ENCODE measurements at regions not wholly inside any gene's neighbourhood (a gene's known extent, or its start where the extent isn't known, plus 50 kb on each side); places are given as distances from the start of the nearest gene placed in this dataset.

DNA sequence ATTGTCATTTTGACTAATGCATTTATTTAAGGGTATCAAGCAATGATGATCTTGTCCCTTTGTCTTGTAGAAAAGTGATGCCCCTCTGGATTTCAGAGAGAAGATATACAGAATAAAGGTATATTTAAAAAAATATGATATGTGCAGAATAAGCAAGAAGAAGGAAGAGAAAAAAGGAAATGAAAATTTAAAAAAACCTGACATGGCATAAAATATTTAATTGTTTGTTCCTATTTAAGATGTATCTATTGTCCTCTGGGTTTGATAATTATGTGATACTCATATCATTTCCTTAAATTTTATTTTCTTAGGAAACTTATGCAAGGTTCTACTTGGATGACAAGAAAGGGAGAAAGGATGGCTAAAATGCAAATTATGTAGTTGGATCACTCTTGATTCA is 983.7 kb upstream of the CDH6 start:
- Histone ChIP-seq H3K4me1 (ENCODE audit: insufficient read depth) (no peaks in the 10 kb centered on the region), H4K20me1 (replicated peaks; ENCODE audit: insufficient read depth) (no peaks in the 10 kb centered on the region), H3K4me3 (no peak overlapping the region), H3K36me3 (ENCODE audit: insufficient read depth) (no peaks in the 10 kb centered on the region; the same call in 1 of the 2 replicates), H3K27me3 (ENCODE audit: insufficient read depth) (no peaks in the 10 kb centered on the region), H3K79me2 (replicated peaks; ENCODE audit: insufficient read depth) (no peaks in the 10 kb centered on the region), H3K27ac (ENCODE audit: low read depth) (no peak overlapping the region), H3K9me2 (ENCODE audit: insufficient read depth) (no peaks in the 10 kb centered on the region), H2AFZ (no peak overlapping the region), H3F3A (replicated peaks; ENCODE audit: low read depth) (no peaks in the 10 kb centered on the region), H3K4me2 (no peak overlapping the region)
- Mint-ChIP-seq H3K27me3 (ENCODE audit: insufficient read depth, low read depth, poor library complexity) (no peaks in the 10 kb centered on the region), H3K4me1 (no peaks in the 10 kb centered on the region), H3K27ac (no peak overlapping the region), H3K36me3 (ENCODE audit: low read depth) (peaks cover 5% of the 10 kb centered on the region; the same call in 2 of the 3 replicates), H3K4me3 (no peak overlapping the region), H3K9me3 (peaks cover 23% of the 10 kb centered on the region)
- TF ChIP-seq JUNB (IDR thresholded peaks at IDR 0.05; ENCODE audit: unreplicated experiment) (no peak), CREB1 (CRISPR knock-in tag; IDR thresholded peaks at IDR 0.05; ENCODE audit: low read depth) (no peak)
- TF ChIP-seq, protein P1, sequence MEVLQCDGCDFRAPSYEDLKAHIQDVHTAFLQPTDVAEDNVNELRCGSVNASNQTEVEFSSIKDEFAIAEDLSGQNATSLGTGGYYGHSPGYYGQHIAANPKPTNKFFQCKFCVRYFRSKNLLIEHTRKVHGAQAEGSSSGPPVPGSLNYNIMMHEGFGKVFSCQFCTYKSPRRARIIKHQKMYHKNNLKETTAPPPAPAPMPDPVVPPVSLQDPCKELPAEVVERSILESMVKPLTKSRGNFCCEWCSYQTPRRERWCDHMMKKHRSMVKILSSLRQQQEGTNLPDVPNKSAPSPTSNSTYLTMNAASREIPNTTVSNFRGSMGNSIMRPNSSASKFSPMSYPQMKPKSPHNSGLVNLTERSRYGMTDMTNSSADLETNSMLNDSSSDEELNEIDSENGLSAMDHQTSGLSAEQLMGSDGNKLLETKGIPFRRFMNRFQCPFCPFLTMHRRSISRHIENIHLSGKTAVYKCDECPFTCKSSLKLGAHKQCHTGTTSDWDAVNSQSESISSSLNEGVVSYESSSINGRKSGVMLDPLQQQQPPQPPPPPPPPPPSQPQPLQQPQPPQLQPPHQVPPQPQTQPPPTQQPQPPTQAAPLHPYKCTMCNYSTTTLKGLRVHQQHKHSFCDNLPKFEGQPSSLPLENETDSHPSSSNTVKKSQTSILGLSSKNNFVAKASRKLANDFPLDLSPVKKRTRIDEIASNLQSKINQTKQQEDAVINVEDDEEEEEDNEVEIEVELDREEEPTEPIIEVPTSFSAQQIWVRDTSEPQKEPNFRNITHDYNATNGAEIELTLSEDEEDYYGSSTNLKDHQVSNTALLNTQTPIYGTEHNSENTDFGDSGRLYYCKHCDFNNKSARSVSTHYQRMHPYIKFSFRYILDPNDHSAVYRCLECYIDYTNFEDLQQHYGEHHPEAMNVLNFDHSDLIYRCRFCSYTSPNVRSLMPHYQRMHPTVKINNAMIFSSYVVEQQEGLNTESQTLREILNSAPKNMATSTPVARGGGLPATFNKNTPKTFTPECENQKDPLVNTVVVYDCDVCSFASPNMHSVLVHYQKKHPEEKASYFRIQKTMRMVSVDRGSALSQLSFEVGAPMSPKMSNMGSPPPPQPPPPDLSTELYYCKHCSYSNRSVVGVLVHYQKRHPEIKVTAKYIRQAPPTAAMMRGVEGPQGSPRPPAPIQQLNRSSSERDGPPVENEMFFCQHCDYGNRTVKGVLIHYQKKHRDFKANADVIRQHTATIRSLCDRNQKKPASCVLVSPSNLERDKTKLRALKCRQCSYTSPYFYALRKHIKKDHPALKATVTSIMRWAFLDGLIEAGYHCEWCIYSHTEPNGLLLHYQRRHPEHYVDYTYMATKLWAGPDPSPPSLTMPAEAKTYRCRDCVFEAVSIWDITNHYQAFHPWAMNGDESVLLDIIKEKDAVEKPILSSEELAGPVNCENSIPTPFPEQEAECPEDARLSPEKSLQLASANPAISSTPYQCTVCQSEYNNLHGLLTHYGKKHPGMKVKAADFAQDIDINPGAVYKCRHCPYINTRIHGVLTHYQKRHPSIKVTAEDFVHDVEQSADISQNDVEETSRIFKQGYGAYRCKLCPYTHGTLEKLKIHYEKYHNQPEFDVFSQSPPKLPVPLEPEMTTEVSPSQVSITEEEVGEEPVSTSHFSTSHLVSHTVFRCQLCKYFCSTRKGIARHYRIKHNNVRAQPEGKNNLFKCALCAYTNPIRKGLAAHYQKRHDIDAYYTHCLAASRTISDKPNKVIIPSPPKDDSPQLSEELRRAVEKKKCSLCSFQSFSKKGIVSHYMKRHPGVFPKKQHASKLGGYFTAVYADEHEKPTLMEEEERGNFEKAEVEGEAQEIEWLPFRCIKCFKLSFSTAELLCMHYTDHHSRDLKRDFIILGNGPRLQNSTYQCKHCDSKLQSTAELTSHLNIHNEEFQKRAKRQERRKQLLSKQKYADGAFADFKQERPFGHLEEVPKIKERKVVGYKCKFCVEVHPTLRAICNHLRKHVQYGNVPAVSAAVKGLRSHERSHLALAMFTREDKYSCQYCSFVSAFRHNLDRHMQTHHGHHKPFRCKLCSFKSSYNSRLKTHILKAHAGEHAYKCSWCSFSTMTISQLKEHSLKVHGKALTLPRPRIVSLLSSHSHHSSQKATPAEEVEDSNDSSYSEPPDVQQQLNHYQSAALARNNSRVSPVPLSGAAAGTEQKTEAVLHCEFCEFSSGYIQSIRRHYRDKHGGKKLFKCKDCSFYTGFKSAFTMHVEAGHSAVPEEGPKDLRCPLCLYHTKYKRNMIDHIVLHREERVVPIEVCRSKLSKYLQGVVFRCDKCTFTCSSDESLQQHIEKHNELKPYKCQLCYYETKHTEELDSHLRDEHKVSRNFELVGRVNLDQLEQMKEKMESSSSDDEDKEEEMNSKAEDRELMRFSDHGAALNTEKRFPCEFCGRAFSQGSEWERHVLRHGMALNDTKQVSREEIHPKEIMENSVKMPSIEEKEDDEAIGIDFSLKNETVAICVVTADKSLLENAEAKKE (CRISPR knock-in tag; IDR thresholded peaks at IDR 0.05), result no peak
- no peak for ATAC-seq
- DNase-seq (ENCODE audit: low spot score), result no peak

DNA sequence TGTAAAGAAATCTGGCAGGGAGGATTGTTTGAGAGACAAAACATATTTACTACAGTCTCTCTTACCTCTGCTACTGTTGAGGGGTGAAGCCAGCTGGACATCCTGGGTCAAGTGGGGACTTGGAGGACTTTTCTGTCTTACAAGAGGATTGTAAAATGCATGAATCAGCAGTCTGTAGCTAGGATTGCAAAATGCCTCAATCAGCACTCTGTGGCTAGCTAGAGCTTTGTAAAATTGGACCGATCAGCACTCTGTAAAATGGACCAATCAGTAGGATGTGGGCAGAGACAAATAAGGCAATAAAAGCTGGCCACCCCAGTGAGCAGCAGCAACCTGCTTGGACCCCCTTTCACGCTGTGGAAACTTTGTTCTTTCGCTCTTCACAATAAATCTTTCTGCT is 995.8 kb upstream of the CDH6 start:
- H3K27ac Mint-ChIP-seq, result no peak overlapping the region; the same call in 1 of the 2 replicates
- no peak overlapping the region for H3K27ac ChIP-seq (ENCODE audit: low read depth)
- H3K27me3 Mint-ChIP-seq (ENCODE audit: insufficient read depth, low read depth, poor library complexity), result no peaks in the 10 kb centered on the region
- H3F3A ChIP-seq (replicated peaks; ENCODE audit: low read depth), result no peaks in the 10 kb centered on the region
- no peaks in the 10 kb centered on the region for H3K36me3 ChIP-seq (ENCODE audit: insufficient read depth)
- H4K20me1 ChIP-seq (replicated peaks; ENCODE audit: insufficient read depth), result no peaks in the 10 kb centered on the region
- no peaks in the 10 kb centered on the region for H3K36me3 Mint-ChIP-seq (ENCODE audit: low read depth)
- H3K4me2 ChIP-seq, result no peak overlapping the region
- no peaks in the 10 kb centered on the region for H3K9me2 ChIP-seq (ENCODE audit: insufficient read depth)
- DNase-seq (ENCODE audit: low spot score) (no peak), ATAC-seq (no peak)
- H3K4me1 Mint-ChIP-seq, result peaks cover 4% of the 10 kb centered on the region; the same call in 2 of the 3 replicates
- peak overlapping the region; percentile 63; the same call in 1 of the 2 replicates for H2AFZ ChIP-seq
- TF ChIP-seq, protein P2, sequence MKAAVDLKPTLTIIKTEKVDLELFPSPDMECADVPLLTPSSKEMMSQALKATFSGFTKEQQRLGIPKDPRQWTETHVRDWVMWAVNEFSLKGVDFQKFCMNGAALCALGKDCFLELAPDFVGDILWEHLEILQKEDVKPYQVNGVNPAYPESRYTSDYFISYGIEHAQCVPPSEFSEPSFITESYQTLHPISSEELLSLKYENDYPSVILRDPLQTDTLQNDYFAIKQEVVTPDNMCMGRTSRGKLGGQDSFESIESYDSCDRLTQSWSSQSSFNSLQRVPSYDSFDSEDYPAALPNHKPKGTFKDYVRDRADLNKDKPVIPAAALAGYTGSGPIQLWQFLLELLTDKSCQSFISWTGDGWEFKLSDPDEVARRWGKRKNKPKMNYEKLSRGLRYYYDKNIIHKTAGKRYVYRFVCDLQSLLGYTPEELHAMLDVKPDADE (IDR thresholded peaks at IDR 0.05), result no peak
- TF ChIP-seq ZNF331 (CRISPR knock-in tag; IDR thresholded peaks at IDR 0.05; ENCODE audit: low read depth), result no peak
- TF ChIP-seq EZH2 (IDR thresholded peaks at IDR 0.05; ENCODE audit: low read depth, unreplicated experiment), result no peak
- no peak for TF ChIP-seq CREB1 (CRISPR knock-in tag; IDR thresholded peaks at IDR 0.05; ENCODE audit: low read depth)
- TF ChIP-seq, protein P3, sequence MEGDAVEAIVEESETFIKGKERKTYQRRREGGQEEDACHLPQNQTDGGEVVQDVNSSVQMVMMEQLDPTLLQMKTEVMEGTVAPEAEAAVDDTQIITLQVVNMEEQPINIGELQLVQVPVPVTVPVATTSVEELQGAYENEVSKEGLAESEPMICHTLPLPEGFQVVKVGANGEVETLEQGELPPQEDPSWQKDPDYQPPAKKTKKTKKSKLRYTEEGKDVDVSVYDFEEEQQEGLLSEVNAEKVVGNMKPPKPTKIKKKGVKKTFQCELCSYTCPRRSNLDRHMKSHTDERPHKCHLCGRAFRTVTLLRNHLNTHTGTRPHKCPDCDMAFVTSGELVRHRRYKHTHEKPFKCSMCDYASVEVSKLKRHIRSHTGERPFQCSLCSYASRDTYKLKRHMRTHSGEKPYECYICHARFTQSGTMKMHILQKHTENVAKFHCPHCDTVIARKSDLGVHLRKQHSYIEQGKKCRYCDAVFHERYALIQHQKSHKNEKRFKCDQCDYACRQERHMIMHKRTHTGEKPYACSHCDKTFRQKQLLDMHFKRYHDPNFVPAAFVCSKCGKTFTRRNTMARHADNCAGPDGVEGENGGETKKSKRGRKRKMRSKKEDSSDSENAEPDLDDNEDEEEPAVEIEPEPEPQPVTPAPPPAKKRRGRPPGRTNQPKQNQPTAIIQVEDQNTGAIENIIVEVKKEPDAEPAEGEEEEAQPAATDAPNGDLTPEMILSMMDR (conservative IDR thresholded peaks at IDR 0.05; ENCODE audit: low read depth in 2 of 2), result no peak
- H3K9me3 Mint-ChIP-seq, result no peaks in the 10 kb centered on the region
- H3K79me2 ChIP-seq (replicated peaks; ENCODE audit: insufficient read depth), result no peaks in the 10 kb centered on the region
- peaks cover 6% of the 10 kb centered on the region; the same call in 1 of the 2 replicates for H3K4me1 ChIP-seq (ENCODE audit: insufficient read depth)
- H3K27me3 ChIP-seq (ENCODE audit: insufficient read depth), result no peaks in the 10 kb centered on the region
- H3K4me3 ChIP-seq, result no peak overlapping the region
- no peak overlapping the region for H3K4me3 Mint-ChIP-seq

Measured in GM23338 (cell line).